ENCODE measurements at regions not wholly inside any gene's neighbourhood (a gene's known extent, or its start where the extent isn't known, plus 50 kb on each side); places are given as distances from the start of the nearest gene placed in this dataset.

- Histone ChIP-seq H3K4me1 (no peaks in the 10 kb centered on the region), H3K27me3 (no peaks in the 10 kb centered on the region), H3K4me3 (no peak overlapping the region), H3K36me3 (no peaks in the 10 kb centered on the region), H3K27ac (no peak overlapping the region), H3K9me3 (no peaks in the 10 kb centered on the region)
- WGBS, 2 donors (ENCODE audit: low coverage in 1 of 2) = 77 to 91% methylated on average over 3 of the region's 3 CpGs
- ATAC-seq = no peak
- TF ChIP-seq EP300 (IDR thresholded peaks at IDR 0.05) (no peak), POLR2A (IDR thresholded peaks at IDR 0.05) (no peak), CTCF (IDR thresholded peaks at IDR 0.05) (no peak), POLR2AphosphoS5 (IDR thresholded peaks at IDR 0.05) (no peak)
These were observed 1091.6 kb downstream of the TTLL7 start for GRCh38 chr1:82907313-82907712.

- TF ChIP-seq EP300 (IDR thresholded peaks at IDR 0.05) = no peak
- TF ChIP-seq CTCF (IDR thresholded peaks at IDR 0.05) = no peak
- no peak for TF ChIP-seq POLR2A (IDR thresholded peaks at IDR 0.05)
- no peak for TF ChIP-seq POLR2AphosphoS5 (IDR thresholded peaks at IDR 0.05)
- no peaks in the 10 kb centered on the region for H3K36me3 ChIP-seq
- H3K27me3 ChIP-seq = no peaks in the 10 kb centered on the region
- H3K27ac ChIP-seq = no peak overlapping the region
- no peak overlapping the region for H3K4me3 ChIP-seq
- 84 to 85% methylated on average over 4 of the region's 4 CpGs for WGBS, 2 donors (ENCODE audit: low coverage in 1 of 2)
- no peak for ATAC-seq
- no peaks in the 10 kb centered on the region for H3K4me1 ChIP-seq
- no peaks in the 10 kb centered on the region for H3K9me3 ChIP-seq
These were observed 1095.3 kb downstream of the TTLL7 start for GRCh38 chr1:82903626-82904025.

GRCh38 chr1:82901561-82901960 is 1097.4 kb downstream of the TTLL7 start:
- Histone ChIP-seq H3K4me1 (no peaks in the 10 kb centered on the region), H3K27me3 (no peaks in the 10 kb centered on the region), H3K9me3 (no peaks in the 10 kb centered on the region), H3K4me3 (no peak overlapping the region), H3K36me3 (no peaks in the 10 kb centered on the region), H3K27ac (no peak overlapping the region)
- ATAC-seq = no peak
- TF ChIP-seq CTCF (IDR thresholded peaks at IDR 0.05) (no peak), EP300 (IDR thresholded peaks at IDR 0.05) (no peak), POLR2A (IDR thresholded peaks at IDR 0.05) (no peak), POLR2AphosphoS5 (IDR thresholded peaks at IDR 0.05) (no peak)
- 73 to 77% methylated on average over 5 of the region's 5 CpGs for WGBS, 2 donors (ENCODE audit: low coverage in 1 of 2)

GRCh38 chr1:82901118-82901517 is 1097.8 kb downstream of the TTLL7 start:
- Histone ChIP-seq H3K27ac (no peak overlapping the region), H3K4me3 (no peak overlapping the region), H3K9me3 (no peaks in the 10 kb centered on the region), H3K36me3 (no peaks in the 10 kb centered on the region), H3K27me3 (no peaks in the 10 kb centered on the region), H3K4me1 (no peaks in the 10 kb centered on the region)
- TF ChIP-seq POLR2AphosphoS5 (IDR thresholded peaks at IDR 0.05) (no peak), POLR2A (IDR thresholded peaks at IDR 0.05) (no peak), CTCF (IDR thresholded peaks at IDR 0.05) (no peak), EP300 (IDR thresholded peaks at IDR 0.05) (no peak)
- ATAC-seq = no peak
- WGBS, 2 donors (ENCODE audit: low coverage in 1 of 2) = 86 to 88% methylated on average over 1 of the region's 1 CpG

- WGBS, 2 donors (ENCODE audit: low coverage in 1 of 2) = 76% methylated on average over 2 to 3 of the region's 3 CpGs
- Histone ChIP-seq H3K4me1 (no peaks in the 10 kb centered on the region), H3K9me3 (no peaks in the 10 kb centered on the region), H3K27me3 (no peaks in the 10 kb centered on the region), H3K4me3 (no peak overlapping the region), H3K36me3 (no peaks in the 10 kb centered on the region), H3K27ac (no peak overlapping the region)
- no peak for ATAC-seq
- no peak for TF ChIP-seq CTCF (IDR thresholded peaks at IDR 0.05)
These were observed 1098.3 kb downstream of the ADGRL2 start for GRCh38 chr1:82899017-82899416.
